HG03108 (cell line): ENCODE measurements at regions not wholly inside any gene's neighbourhood (a gene's known extent, or its start where the extent isn't known, plus 50 kb on each side); places are given as distances from the start of the nearest gene placed in this dataset.
"Not testable (repeated sequence)": the region's sequence is repeated elsewhere in the genome, so short reads cannot be mapped to it uniquely, and the experiment has no call there.

Source experiments
- ATAC-seq: cut with Tn5 transposase; IDR thresholded peaks from one replicate; pipeline ENCODE4 v1.9.1; 2021; ENCODE audit warnings: moderate library complexity; ENCODE audit not compliant: unreplicated experiment

- ATAC-seq, result no peak
Measured at GRCh38 chr2:236346366-236346765, 82.2 kb upstream of the ASB18 start.

GRCh38 chr2:236348279-236348678 lies 84.1 kb upstream of the ASB18 start:
- no peak for ATAC-seq

- no peak for ATAC-seq
Measured at GRCh38 chr2:236348976-236349375, 84.8 kb upstream of the ASB18 start.

GRCh38 chr2:236350426-236350825 lies 86.2 kb upstream of the ASB18 start:
- no peak for ATAC-seq

GRCh38 chr2:236351966-236352525 lies 87.8 kb upstream of the ASB18 start:
- ATAC-seq, result no peak

- no peak for ATAC-seq
Measured at GRCh38 chr2:236352761-236353593, 88.8 kb upstream of the ASB18 start.

GRCh38 chr2:236353594-236353942 lies 89.4 kb upstream of the ASB18 start:
- no peak for ATAC-seq

GRCh38 chr2:236354056-236354940 lies 90.1 kb upstream of the ASB18 start:
- ATAC-seq, result no peak

GRCh38 chr2:236354973-236355595 lies 90.9 kb upstream of the ASB18 start:
- no peak for ATAC-seq

GRCh38 chr2:236355911-236356310 lies 91.7 kb upstream of the ASB18 start:
- ATAC-seq, result no peak

- ATAC-seq, result not testable (repeated sequence)
Measured at GRCh38 chr2:236356321-236356720, 92.1 kb upstream of the ASB18 start.

GRCh38 chr2:236358482-236358881 lies 94.3 kb upstream of the ASB18 start:
- ATAC-seq, result not testable (repeated sequence)

- ATAC-seq, result no peak
Measured at GRCh38 chr2:236359426-236360045, 95.3 kb upstream of the ASB18 start.

GRCh38 chr2:236360496-236360895 lies 96.3 kb upstream of the ASB18 start:
- ATAC-seq, result no peak

GRCh38 chr2:236363711-236364277 lies 99.6 kb upstream of the ASB18 start:
- no peak for ATAC-seq

- no peak for ATAC-seq
Measured at GRCh38 chr2:236365258-236366048, 101.2 kb upstream of the ASB18 start.

GRCh38 chr2:236366049-236366387 lies 101.8 kb upstream of the ASB18 start:
- ATAC-seq, result no peak

GRCh38 chr2:236366397-236366796 lies 102.2 kb upstream of the ASB18 start:
- no peak for ATAC-seq

GRCh38 chr2:236367506-236368289 lies 103.5 kb upstream of the ASB18 start:
- ATAC-seq, result no peak
